ENCODE measurements at regions not wholly inside any gene's neighbourhood (a gene's known extent, or its start where the extent isn't known, plus 50 kb on each side); places are given as distances from the start of the nearest gene placed in this dataset.

GRCh38 chr10:31623466-31623865 lies 304.4 kb downstream of the ZEB1 start:
- TF ChIP-seq CTCF (IDR thresholded peaks at IDR 0.05) (no peak), EP300 (IDR thresholded peaks at IDR 0.05) (peak in 1 of 2 donors; percentile 1), POLR2A (IDR thresholded peaks at IDR 0.05) (no peak)
- Histone ChIP-seq H3K27me3 (no peaks in the 10 kb centered on the region), H3K36me3 (no peaks in the 10 kb centered on the region), H3K9me3 (peaks cover 0 to 28% (median 2%) of the 10 kb centered on the region in 4 donors), H3K4me3 (no peak overlapping the region), H3K4me1 (peaks cover 0 to 44% (median 8%) of the 10 kb centered on the region in 4 donors), H3K27ac (peak overlapping the region in 2 of 4 donors; percentile 62 to 74)
- DNase-seq (ENCODE audit: low spot score in 2 of 2) = no peak
- WGBS, 2 donors = 47 to 60% methylated on average over 3 of the region's 3 CpGs

- peak overlapping the region in 2 of 4 donors; percentile 62 to 74 for H3K27ac ChIP-seq
- 49 to 56% methylated on average over 6 of the region's 6 CpGs for WGBS, 2 donors
- peaks cover 0 to 49% (median 8%) of the 10 kb centered on the region in 4 donors for H3K4me1 ChIP-seq
- TF ChIP-seq POLR2A (IDR thresholded peaks at IDR 0.05) (no peak), CTCF (IDR thresholded peaks at IDR 0.05) (peak in 3 of 5 experiments; percentile 3 to 50 (median 45)), EP300 (IDR thresholded peaks at IDR 0.05) (peak in 1 of 2 donors; percentile 85)
- no peaks in the 10 kb centered on the region for H3K27me3 ChIP-seq
- no peaks in the 10 kb centered on the region for H3K36me3 ChIP-seq
- DNase-seq (ENCODE audit: low spot score in 2 of 2) = peak in 1 of 2 donors; percentile 59
- H3K9me3 ChIP-seq = peaks cover 0 to 28% (median 2%) of the 10 kb centered on the region in 4 donors
- H3K4me3 ChIP-seq = no peak overlapping the region
Measured at GRCh38 chr10:31622978-31623377, 304.0 kb downstream of the ZEB1 start.

- Histone ChIP-seq H3K4me3 (no peak overlapping the region), H3K9me3 (peaks cover 0 to 22% (median 2%) of the 10 kb centered on the region in 4 donors), H3K27me3 (no peaks in the 10 kb centered on the region), H3K27ac (peak overlapping the region in 2 of 4 donors; percentile 62 to 74), H3K4me1 (peaks cover 0 to 51% (median 8%) of the 10 kb centered on the region in 4 donors), H3K36me3 (no peaks in the 10 kb centered on the region)
- 86 to 100% methylated on average over 1 of the region's 1 CpG for WGBS, 2 donors
- DNase-seq (ENCODE audit: low spot score in 2 of 2) = no peak
- TF ChIP-seq EP300 (IDR thresholded peaks at IDR 0.05) = no peak
- TF ChIP-seq CTCF (IDR thresholded peaks at IDR 0.05) = no peak
- TF ChIP-seq POLR2A (IDR thresholded peaks at IDR 0.05) = no peak
Measured at GRCh38 chr10:31621733-31622132, 302.7 kb downstream of the ZEB1 start.

GRCh38 chr10:31620226-31621151 lies 301.5 kb downstream of the ZEB1 start:
- Histone ChIP-seq H3K27me3 (no peaks in the 10 kb centered on the region), H3K9me3 (peaks cover 0 to 12% (median 2%) of the 10 kb centered on the region in 4 donors), H3K4me3 (no peak overlapping the region), H3K27ac (peak overlapping the region in 2 of 4 donors; percentile 46 to 74), H3K36me3 (no peaks in the 10 kb centered on the region), H3K4me1 (peaks cover 0 to 51% (median 8%) of the 10 kb centered on the region in 4 donors)
- no peak for TF ChIP-seq POLR2A (IDR thresholded peaks at IDR 0.05)
- peak in 4 of 5 experiments; percentile 7 to 55 (median 28) for TF ChIP-seq CTCF (IDR thresholded peaks at IDR 0.05)
- DNase-seq (ENCODE audit: low spot score in 2 of 2) = peak; percentile 63 to 68
- WGBS, 2 donors = 54 to 60% methylated on average over 14 of the region's 14 CpGs

GRCh38 chr10:31619531-31620061 lies 300.6 kb downstream of the ZEB1 start:
- H3K36me3 ChIP-seq = no peaks in the 10 kb centered on the region
- H3K27me3 ChIP-seq = no peaks in the 10 kb centered on the region
- peak in 1 of 2 donors; percentile 15 for DNase-seq (ENCODE audit: low spot score in 2 of 2)
- no peak overlapping the region for H3K4me3 ChIP-seq
- TF ChIP-seq POLR2A (IDR thresholded peaks at IDR 0.05) = no peak
- TF ChIP-seq CTCF (IDR thresholded peaks at IDR 0.05) = no peak
- TF ChIP-seq EP300 (IDR thresholded peaks at IDR 0.05) = no peak
- H3K4me1 ChIP-seq = peaks cover 0 to 51% (median 8%) of the 10 kb centered on the region in 4 donors
- H3K9me3 ChIP-seq = peaks cover 0 to 6% (median 2%) of the 10 kb centered on the region in 4 donors
- 61 to 69% methylated on average over 8 of the region's 8 CpGs for WGBS, 2 donors
- peak overlapping the region in 2 of 4 donors; percentile 46 to 74 for H3K27ac ChIP-seq
